A673 (cell line): ENCODE measurements at regions not wholly inside any gene's neighbourhood (a gene's known extent, or its start where the extent isn't known, plus 50 kb on each side); places are given as distances from the start of the nearest gene placed in this dataset.

Experiments used
- CTCF ChIP-seq: fragments of 300-800, 200-600 bp; sonication (generic); conservative IDR thresholded peaks from 2 replicates; pipeline ENCODE4 v1.5.1; 2017; ENCODE audit warnings: low read depth, mild to moderate bottlenecking, antibody characterized with exemption, low read length, moderate library complexity, mixed read lengths
- EZH2 ChIP-seq: fragments of 200-600 bp; sonication (generic); IDR thresholded peaks from 2 replicates; pipeline ENCODE4 v1.6.1; 2017; ENCODE audit warnings: borderline replicate concordance, low read depth, mild to moderate bottlenecking, mixed read lengths, antibody characterized with exemption, low read length; ENCODE audit not compliant: poor library complexity, severe bottlenecking

- TF ChIP-seq CTCF (no peak), EZH2 (no peak)
These were observed 139.2 kb downstream of the HLX start for GRCh38 chr1:221018414-221018813.
